GM23338 (cell line): ENCODE measurements at regions not wholly inside any gene's neighbourhood (a gene's known extent, or its start where the extent isn't known, plus 50 kb on each side); places are given as distances from the start of the nearest gene placed in this dataset.

Experiments
- ATAC-seq: fragments of 200-7000 bp; cut with Tn5 transposase; 3 replicates; pipeline ENCODE4 v1.9.1; 2020
- DNase-seq: peaks from one replicate; pipeline ENCODE4 v3.0.0-alpha.2; 2015; ENCODE audit warnings: low spot score
- H2AFZ ChIP-seq: fragments of 200-600 bp; sonication (generic); 2 replicates; pipeline ENCODE4 v1.8.0; 2016; ENCODE audit warnings: antibody characterized with exemption, mild to moderate bottlenecking, moderate library complexity
- H3F3A ChIP-seq: fragments of 200-600 bp; sonication (generic); replicated peaks from 2 replicates; pipeline ENCODE4 v1.8.0; 2017; ENCODE audit warnings: antibody characterized with exemption, mixed run types, low read depth
- H3K27ac ChIP-seq: fragments of 200-600 bp; sonication (generic); 2 replicates; pipeline ENCODE4 v1.6.1; 2016; ENCODE audit warnings: low read depth
- H3K27me3 ChIP-seq: fragments of 200-600 bp; sonication (generic); 2 replicates; pipeline ENCODE4 v1.8.0; 2016; ENCODE audit warnings: mild to moderate bottlenecking, mixed run types, moderate library complexity; ENCODE audit not compliant: insufficient read depth
- H3K36me3 ChIP-seq: fragments of 200-600 bp; sonication (generic); 2 replicates; pipeline ENCODE4 v1.8.0; 2016; ENCODE audit warnings: mild to moderate bottlenecking; ENCODE audit not compliant: insufficient read depth
- H3K4me1 ChIP-seq: fragments of 200-600 bp; sonication (generic); 2 replicates; pipeline ENCODE4 v1.8.0; 2016; ENCODE audit warnings: mild to moderate bottlenecking, moderate library complexity; ENCODE audit not compliant: insufficient read depth
- H3K4me2 ChIP-seq: fragments of 200-600 bp; sonication (generic); 2 replicates; pipeline ENCODE4 v1.7.1; 2017; ENCODE audit warnings: mixed run types
- H3K4me3 ChIP-seq: fragments of 200-600 bp; sonication (generic); 2 replicates; pipeline ENCODE4 v1.6.1; 2016; ENCODE audit warnings: mixed run types
- H3K79me2 ChIP-seq: fragments of 200-600 bp; sonication (generic); replicated peaks from 2 replicates; pipeline ENCODE4 v1.8.0; 2017; ENCODE audit warnings: mild to moderate bottlenecking; ENCODE audit not compliant: insufficient read depth
- H3K9me2 ChIP-seq: fragments of 200-600 bp; sonication (generic); 2 replicates; pipeline ENCODE4 v1.8.0; 2017; ENCODE audit not compliant: insufficient read depth
- H4K20me1 ChIP-seq: fragments of 200-600 bp; sonication (generic); replicated peaks from 2 replicates; pipeline ENCODE4 v1.8.0; 2017; ENCODE audit warnings: mild to moderate bottlenecking; ENCODE audit not compliant: insufficient read depth
- H3K27ac Mint-ChIP-seq: 2 replicates; pipeline ENCODE4 v1.8.0; 2020; ENCODE audit warnings: inconsistent platforms, mild to moderate bottlenecking, moderate library complexity, mixed read lengths
- H3K27me3 Mint-ChIP-seq: 3 replicates; pipeline ENCODE4 v1.8.0; 2022; ENCODE audit warnings: low read depth, mild to moderate bottlenecking, moderate library complexity, mixed read lengths, inconsistent platforms; ENCODE audit not compliant: insufficient read depth, poor library complexity
- H3K36me3 Mint-ChIP-seq: 3 replicates; pipeline ENCODE4 v1.8.0; 2021; ENCODE audit warnings: low read depth, mild to moderate bottlenecking, inconsistent platforms, moderate library complexity, mixed read lengths
- H3K4me1 Mint-ChIP-seq: 3 replicates; pipeline ENCODE4 v1.8.0; 2020; ENCODE audit warnings: mild to moderate bottlenecking, inconsistent platforms, mixed read lengths
- H3K4me3 Mint-ChIP-seq: 3 replicates; pipeline ENCODE4 v1.8.0; 2021; ENCODE audit warnings: moderate library complexity, mild to moderate bottlenecking, inconsistent platforms, mixed read lengths
- H3K9me3 Mint-ChIP-seq: 3 replicates; pipeline ENCODE4 v1.8.0; 2020; ENCODE audit warnings: moderate library complexity, mild to moderate bottlenecking, inconsistent platforms, mixed read lengths
- CREB1 ChIP-seq: fragments of 250-450 bp; sonication (Bioruptor Pico); IDR thresholded peaks from 2 replicates; pipeline ENCODE4 v1.5.0; 2020; ENCODE audit warnings: low read depth, mild to moderate bottlenecking, moderate library complexity
- EZH2 ChIP-seq: fragments of 200-600 bp; sonication (generic); IDR thresholded peaks from one replicate; pipeline ENCODE4 v1.8.0; 2017; ENCODE audit warnings: antibody characterized with exemption, mild to moderate bottlenecking, low read depth; ENCODE audit not compliant: unreplicated experiment
- EZH2phosphoT487 ChIP-seq: fragments of 200-600 bp; sonication (generic); IDR thresholded peaks from one replicate; pipeline ENCODE4 v1.8.1; 2018; ENCODE audit warnings: antibody characterized with exemption; ENCODE audit not compliant: unreplicated experiment
- JUNB ChIP-seq: IDR thresholded peaks from one replicate; pipeline ENCODE4 v1.6.1; 2016; ENCODE audit warnings: antibody characterized with exemption; ENCODE audit not compliant: unreplicated experiment
- NANOG ChIP-seq: IDR thresholded peaks from 2 replicates; pipeline ENCODE4 v1.6.1; 2016; ENCODE audit warnings: antibody characterized with exemption, borderline replicate concordance
- POLR2AphosphoS5 ChIP-seq: IDR thresholded peaks from 2 replicates; pipeline ENCODE4 v1.6.1; 2016; ENCODE audit warnings: antibody characterized with exemption, low read depth
- STAT1 ChIP-seq: IDR thresholded peaks from one replicate; pipeline ENCODE4 v1.6.1; 2016; ENCODE audit warnings: antibody characterized with exemption; ENCODE audit not compliant: unreplicated experiment
- ZNF114 ChIP-seq: fragments of 250-450 bp; sonication (Bioruptor Pico); IDR thresholded peaks from 2 replicates; pipeline ENCODE4 v1.5.0; 2020; ENCODE audit warnings: mild to moderate bottlenecking, moderate library complexity
- ZNF331 ChIP-seq: fragments of 250-450 bp; sonication (Bioruptor Pico); IDR thresholded peaks from 2 replicates; pipeline ENCODE4 v1.5.0; 2020; ENCODE audit warnings: low read depth, mild to moderate bottlenecking, moderate library complexity
- TF ChIP-seq, protein P1 (sequence below): fragments of 250-450 bp; sonication (Bioruptor Pico); IDR thresholded peaks from 2 replicates; pipeline ENCODE4 v1.5.0; 2020; ENCODE audit warnings: mild to moderate bottlenecking, moderate library complexity
- TF ChIP-seq, protein P2 (sequence below): IDR thresholded peaks from 2 replicates; pipeline ENCODE4 v1.6.1; 2016; ENCODE audit warnings: antibody characterized with exemption
- TF ChIP-seq, protein P3 (sequence below): IDR thresholded peaks from one replicate; pipeline ENCODE4 v1.6.1; 2018; ENCODE audit warnings: antibody characterized with exemption; ENCODE audit not compliant: unreplicated experiment
- TF ChIP-seq, protein P4 (sequence below), 2 experiments: fragments of 200-600 bp in 1 of 2; sonication (generic) in 1 of 2; conservative IDR thresholded peaks; 2 replicates each; pipeline versions ENCODE4 v1.5.1 to v1.6.1; 2016 to 2017; ENCODE audit warnings: antibody characterized with exemption in 2 of 2, low read depth in 2 of 2, mild to moderate bottlenecking in 2 of 2, moderate library complexity in 1 of 2

DNA sequence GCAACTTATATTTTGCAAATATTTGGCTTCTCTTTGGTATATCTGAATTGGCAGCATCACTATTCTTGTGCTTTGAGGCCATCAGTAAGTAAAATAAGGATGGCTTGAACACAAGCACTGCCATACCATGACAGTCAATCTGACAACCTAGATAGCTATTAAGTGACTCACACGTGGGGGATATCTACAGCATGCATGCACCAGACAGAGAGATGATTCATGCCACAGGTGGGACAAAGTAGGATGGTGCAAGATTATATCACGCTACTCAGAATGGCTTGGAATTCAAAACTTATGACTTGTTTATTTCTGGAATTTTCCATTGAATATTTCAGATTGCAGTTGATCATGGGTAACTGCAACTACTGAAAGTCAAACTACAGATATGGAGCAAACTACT is 675.6 kb upstream of the MDGA2 start:
- H3K36me3 ChIP-seq, result no peaks in the 10 kb centered on the region
- Mint-ChIP-seq H3K27me3 (no peaks in the 10 kb centered on the region), H3K4me1 (no peaks in the 10 kb centered on the region), H3K9me3 (no peaks in the 10 kb centered on the region), H3K4me3 (no peak overlapping the region), H3K36me3 (no peaks in the 10 kb centered on the region), H3K27ac (no peak overlapping the region)
- no peaks in the 10 kb centered on the region for H4K20me1 ChIP-seq
- no peak overlapping the region for H3K4me2 ChIP-seq
- DNase-seq, result no peak
- H3F3A ChIP-seq, result no peaks in the 10 kb centered on the region
- H3K9me2 ChIP-seq, result no peaks in the 10 kb centered on the region
- no peaks in the 10 kb centered on the region for H3K27me3 ChIP-seq
- no peaks in the 10 kb centered on the region for H3K4me1 ChIP-seq
- no peak overlapping the region for H3K4me3 ChIP-seq
- no peak for ATAC-seq
- TF ChIP-seq NANOG (no peak), EZH2 (no peak), ZNF331 (CRISPR knock-in tag) (no peak), EZH2phosphoT487 (no peak), JUNB (no peak), ZNF114 (CRISPR knock-in tag) (no peak), STAT1 (no peak), POLR2AphosphoS5 (no peak), CREB1 (CRISPR knock-in tag) (no peak)
- TF ChIP-seq, protein P1, sequence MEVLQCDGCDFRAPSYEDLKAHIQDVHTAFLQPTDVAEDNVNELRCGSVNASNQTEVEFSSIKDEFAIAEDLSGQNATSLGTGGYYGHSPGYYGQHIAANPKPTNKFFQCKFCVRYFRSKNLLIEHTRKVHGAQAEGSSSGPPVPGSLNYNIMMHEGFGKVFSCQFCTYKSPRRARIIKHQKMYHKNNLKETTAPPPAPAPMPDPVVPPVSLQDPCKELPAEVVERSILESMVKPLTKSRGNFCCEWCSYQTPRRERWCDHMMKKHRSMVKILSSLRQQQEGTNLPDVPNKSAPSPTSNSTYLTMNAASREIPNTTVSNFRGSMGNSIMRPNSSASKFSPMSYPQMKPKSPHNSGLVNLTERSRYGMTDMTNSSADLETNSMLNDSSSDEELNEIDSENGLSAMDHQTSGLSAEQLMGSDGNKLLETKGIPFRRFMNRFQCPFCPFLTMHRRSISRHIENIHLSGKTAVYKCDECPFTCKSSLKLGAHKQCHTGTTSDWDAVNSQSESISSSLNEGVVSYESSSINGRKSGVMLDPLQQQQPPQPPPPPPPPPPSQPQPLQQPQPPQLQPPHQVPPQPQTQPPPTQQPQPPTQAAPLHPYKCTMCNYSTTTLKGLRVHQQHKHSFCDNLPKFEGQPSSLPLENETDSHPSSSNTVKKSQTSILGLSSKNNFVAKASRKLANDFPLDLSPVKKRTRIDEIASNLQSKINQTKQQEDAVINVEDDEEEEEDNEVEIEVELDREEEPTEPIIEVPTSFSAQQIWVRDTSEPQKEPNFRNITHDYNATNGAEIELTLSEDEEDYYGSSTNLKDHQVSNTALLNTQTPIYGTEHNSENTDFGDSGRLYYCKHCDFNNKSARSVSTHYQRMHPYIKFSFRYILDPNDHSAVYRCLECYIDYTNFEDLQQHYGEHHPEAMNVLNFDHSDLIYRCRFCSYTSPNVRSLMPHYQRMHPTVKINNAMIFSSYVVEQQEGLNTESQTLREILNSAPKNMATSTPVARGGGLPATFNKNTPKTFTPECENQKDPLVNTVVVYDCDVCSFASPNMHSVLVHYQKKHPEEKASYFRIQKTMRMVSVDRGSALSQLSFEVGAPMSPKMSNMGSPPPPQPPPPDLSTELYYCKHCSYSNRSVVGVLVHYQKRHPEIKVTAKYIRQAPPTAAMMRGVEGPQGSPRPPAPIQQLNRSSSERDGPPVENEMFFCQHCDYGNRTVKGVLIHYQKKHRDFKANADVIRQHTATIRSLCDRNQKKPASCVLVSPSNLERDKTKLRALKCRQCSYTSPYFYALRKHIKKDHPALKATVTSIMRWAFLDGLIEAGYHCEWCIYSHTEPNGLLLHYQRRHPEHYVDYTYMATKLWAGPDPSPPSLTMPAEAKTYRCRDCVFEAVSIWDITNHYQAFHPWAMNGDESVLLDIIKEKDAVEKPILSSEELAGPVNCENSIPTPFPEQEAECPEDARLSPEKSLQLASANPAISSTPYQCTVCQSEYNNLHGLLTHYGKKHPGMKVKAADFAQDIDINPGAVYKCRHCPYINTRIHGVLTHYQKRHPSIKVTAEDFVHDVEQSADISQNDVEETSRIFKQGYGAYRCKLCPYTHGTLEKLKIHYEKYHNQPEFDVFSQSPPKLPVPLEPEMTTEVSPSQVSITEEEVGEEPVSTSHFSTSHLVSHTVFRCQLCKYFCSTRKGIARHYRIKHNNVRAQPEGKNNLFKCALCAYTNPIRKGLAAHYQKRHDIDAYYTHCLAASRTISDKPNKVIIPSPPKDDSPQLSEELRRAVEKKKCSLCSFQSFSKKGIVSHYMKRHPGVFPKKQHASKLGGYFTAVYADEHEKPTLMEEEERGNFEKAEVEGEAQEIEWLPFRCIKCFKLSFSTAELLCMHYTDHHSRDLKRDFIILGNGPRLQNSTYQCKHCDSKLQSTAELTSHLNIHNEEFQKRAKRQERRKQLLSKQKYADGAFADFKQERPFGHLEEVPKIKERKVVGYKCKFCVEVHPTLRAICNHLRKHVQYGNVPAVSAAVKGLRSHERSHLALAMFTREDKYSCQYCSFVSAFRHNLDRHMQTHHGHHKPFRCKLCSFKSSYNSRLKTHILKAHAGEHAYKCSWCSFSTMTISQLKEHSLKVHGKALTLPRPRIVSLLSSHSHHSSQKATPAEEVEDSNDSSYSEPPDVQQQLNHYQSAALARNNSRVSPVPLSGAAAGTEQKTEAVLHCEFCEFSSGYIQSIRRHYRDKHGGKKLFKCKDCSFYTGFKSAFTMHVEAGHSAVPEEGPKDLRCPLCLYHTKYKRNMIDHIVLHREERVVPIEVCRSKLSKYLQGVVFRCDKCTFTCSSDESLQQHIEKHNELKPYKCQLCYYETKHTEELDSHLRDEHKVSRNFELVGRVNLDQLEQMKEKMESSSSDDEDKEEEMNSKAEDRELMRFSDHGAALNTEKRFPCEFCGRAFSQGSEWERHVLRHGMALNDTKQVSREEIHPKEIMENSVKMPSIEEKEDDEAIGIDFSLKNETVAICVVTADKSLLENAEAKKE, result no peak
- TF ChIP-seq, protein P2, sequence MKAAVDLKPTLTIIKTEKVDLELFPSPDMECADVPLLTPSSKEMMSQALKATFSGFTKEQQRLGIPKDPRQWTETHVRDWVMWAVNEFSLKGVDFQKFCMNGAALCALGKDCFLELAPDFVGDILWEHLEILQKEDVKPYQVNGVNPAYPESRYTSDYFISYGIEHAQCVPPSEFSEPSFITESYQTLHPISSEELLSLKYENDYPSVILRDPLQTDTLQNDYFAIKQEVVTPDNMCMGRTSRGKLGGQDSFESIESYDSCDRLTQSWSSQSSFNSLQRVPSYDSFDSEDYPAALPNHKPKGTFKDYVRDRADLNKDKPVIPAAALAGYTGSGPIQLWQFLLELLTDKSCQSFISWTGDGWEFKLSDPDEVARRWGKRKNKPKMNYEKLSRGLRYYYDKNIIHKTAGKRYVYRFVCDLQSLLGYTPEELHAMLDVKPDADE, result no peak
- TF ChIP-seq, protein P3, sequence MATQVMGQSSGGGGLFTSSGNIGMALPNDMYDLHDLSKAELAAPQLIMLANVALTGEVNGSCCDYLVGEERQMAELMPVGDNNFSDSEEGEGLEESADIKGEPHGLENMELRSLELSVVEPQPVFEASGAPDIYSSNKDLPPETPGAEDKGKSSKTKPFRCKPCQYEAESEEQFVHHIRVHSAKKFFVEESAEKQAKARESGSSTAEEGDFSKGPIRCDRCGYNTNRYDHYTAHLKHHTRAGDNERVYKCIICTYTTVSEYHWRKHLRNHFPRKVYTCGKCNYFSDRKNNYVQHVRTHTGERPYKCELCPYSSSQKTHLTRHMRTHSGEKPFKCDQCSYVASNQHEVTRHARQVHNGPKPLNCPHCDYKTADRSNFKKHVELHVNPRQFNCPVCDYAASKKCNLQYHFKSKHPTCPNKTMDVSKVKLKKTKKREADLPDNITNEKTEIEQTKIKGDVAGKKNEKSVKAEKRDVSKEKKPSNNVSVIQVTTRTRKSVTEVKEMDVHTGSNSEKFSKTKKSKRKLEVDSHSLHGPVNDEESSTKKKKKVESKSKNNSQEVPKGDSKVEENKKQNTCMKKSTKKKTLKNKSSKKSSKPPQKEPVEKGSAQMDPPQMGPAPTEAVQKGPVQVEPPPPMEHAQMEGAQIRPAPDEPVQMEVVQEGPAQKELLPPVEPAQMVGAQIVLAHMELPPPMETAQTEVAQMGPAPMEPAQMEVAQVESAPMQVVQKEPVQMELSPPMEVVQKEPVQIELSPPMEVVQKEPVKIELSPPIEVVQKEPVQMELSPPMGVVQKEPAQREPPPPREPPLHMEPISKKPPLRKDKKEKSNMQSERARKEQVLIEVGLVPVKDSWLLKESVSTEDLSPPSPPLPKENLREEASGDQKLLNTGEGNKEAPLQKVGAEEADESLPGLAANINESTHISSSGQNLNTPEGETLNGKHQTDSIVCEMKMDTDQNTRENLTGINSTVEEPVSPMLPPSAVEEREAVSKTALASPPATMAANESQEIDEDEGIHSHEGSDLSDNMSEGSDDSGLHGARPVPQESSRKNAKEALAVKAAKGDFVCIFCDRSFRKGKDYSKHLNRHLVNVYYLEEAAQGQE, result no peak
- TF ChIP-seq, protein P4, sequence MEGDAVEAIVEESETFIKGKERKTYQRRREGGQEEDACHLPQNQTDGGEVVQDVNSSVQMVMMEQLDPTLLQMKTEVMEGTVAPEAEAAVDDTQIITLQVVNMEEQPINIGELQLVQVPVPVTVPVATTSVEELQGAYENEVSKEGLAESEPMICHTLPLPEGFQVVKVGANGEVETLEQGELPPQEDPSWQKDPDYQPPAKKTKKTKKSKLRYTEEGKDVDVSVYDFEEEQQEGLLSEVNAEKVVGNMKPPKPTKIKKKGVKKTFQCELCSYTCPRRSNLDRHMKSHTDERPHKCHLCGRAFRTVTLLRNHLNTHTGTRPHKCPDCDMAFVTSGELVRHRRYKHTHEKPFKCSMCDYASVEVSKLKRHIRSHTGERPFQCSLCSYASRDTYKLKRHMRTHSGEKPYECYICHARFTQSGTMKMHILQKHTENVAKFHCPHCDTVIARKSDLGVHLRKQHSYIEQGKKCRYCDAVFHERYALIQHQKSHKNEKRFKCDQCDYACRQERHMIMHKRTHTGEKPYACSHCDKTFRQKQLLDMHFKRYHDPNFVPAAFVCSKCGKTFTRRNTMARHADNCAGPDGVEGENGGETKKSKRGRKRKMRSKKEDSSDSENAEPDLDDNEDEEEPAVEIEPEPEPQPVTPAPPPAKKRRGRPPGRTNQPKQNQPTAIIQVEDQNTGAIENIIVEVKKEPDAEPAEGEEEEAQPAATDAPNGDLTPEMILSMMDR (conservative IDR thresholded peaks at IDR 0.05; ENCODE audit: low read depth in 2 of 2), result no peak
- no peaks in the 10 kb centered on the region for H3K79me2 ChIP-seq
- no peak overlapping the region for H2AFZ ChIP-seq
- no peak overlapping the region for H3K27ac ChIP-seq
